SK-N-SH (cell line): ENCODE measurements at regions not wholly inside any gene's neighbourhood (a gene's known extent, or its start where the extent isn't known, plus 50 kb on each side); places are given as distances from the start of the nearest gene placed in this dataset.

Experiments
- CTCF ChIA-PET: fragments of 300-600, 350-600 bp; formaldehyde crosslinking; extraction: SDS; loops from one replicate; lab custom pipeline; 2021; lab: Yijun Ruan, JAX
- POLR2A ChIA-PET: fragments of 350-600 bp; sonication (Branson Sonifier 250); formaldehyde crosslinking; extraction: SDS; loops from one replicate; lab custom pipeline; 2020; ENCODE audit warnings: antibody characterized with exemption, inconsistent platforms; lab: Yijun Ruan, JAX
- DNase-seq: peaks from one replicate; pipeline ENCODE4 v3.0.0; 2012
- H2AFZ ChIP-seq: fragments of 200-600 bp; sonication (generic); 2 replicates; pipeline ENCODE4 v1.8.1; 2016; ENCODE audit warnings: antibody characterized with exemption, mild to moderate bottlenecking, low read depth
- H3F3A ChIP-seq: fragments of 200-600 bp; sonication (generic); replicated peaks from 2 replicates; pipeline ENCODE3; 2016; ENCODE audit warnings: antibody characterized with exemption, mild to moderate bottlenecking; ENCODE audit not compliant: insufficient read depth
- H3K27ac ChIP-seq, 2 experiments: fragments of 200-500 bp in 1 of 2; fragments of 200-600 bp in 1 of 2; sonication (Bioruptor generic) in 1 of 2; sonication (generic), shearing (Covaris generic) in 1 of 2; 2 replicates each; pipeline versions ENCODE4 v1.5.1 to v1.6.1; 2014 to 2016; ENCODE audit warnings: low read depth in 2 of 2, inconsistent platforms in 1 of 2, low read length in 1 of 2, mild to moderate bottlenecking in 1 of 2, mixed read lengths in 1 of 2
- H3K27me3 ChIP-seq: fragments of 200-600 bp; sonication (generic), shearing (Covaris generic); 2 replicates; pipeline ENCODE4 v1.6.1; 2016; ENCODE audit warnings: mixed run types; ENCODE audit not compliant: insufficient read depth
- H3K36me3 ChIP-seq, 2 experiments: fragments of 200-500 bp in 1 of 2; fragments of 200-600 bp in 1 of 2; sonication (Bioruptor generic) in 1 of 2; sonication (generic) in 1 of 2; replicated peaks in 1 of 2; 2 replicates each; pipeline versions ENCODE3 to v1.5.1; 2014 to 2016; ENCODE audit warnings: low read length in 1 of 2, mild to moderate bottlenecking in 1 of 2; ENCODE audit not compliant: insufficient read depth in 2 of 2, control insufficient read depth in 1 of 2
- H3K4me1 ChIP-seq, 2 experiments: fragments of 200-500 bp in 1 of 2; fragments of 200-600 bp in 1 of 2; sonication (Bioruptor generic) in 1 of 2; sonication (generic), shearing (Covaris generic) in 1 of 2; 2 replicates each; pipeline versions ENCODE4 v1.5.1 to v1.6.1; 2014 to 2016; ENCODE audit warnings: low read depth in 1 of 2, low read length in 1 of 2, mixed run types in 1 of 2; ENCODE audit not compliant: insufficient read depth in 2 of 2, control insufficient read depth in 1 of 2
- H3K4me2 ChIP-seq: fragments of 200-600 bp; sonication (generic), shearing (Covaris generic); 2 replicates; pipeline ENCODE4 v1.6.1; 2017; ENCODE audit warnings: mixed run types
- H3K4me3 ChIP-seq, 2 experiments: fragments of 200-500 bp in 1 of 2; fragments of 200-600 bp in 1 of 2; sonication (Bioruptor generic) in 1 of 2; sonication (generic), shearing (Covaris generic) in 1 of 2; 2 replicates each; pipeline versions ENCODE4 v1.5.1 to v1.8.1; 2014 to 2016; ENCODE audit warnings: low read depth in 2 of 2, inconsistent platforms in 1 of 2, low read length in 1 of 2, mild to moderate bottlenecking in 1 of 2, mixed read lengths in 1 of 2, moderate library complexity in 1 of 2
- H3K79me2 ChIP-seq: fragments of 200-600 bp; sonication (generic); 2 replicates; pipeline ENCODE4 v1.8.1; 2017; ENCODE audit warnings: mild to moderate bottlenecking; ENCODE audit not compliant: insufficient read depth
- H3K9ac ChIP-seq: fragments of 200-600 bp; sonication (generic); 2 replicates; pipeline ENCODE4 v1.6.1; 2017; ENCODE audit warnings: mixed run types
- H3K9me2 ChIP-seq: fragments of 200-600 bp; sonication (generic); 2 replicates; pipeline ENCODE4 v1.6.1; 2017; ENCODE audit warnings: mixed run types
- H3K9me3 ChIP-seq: fragments of 200-600 bp; sonication (generic); 2 replicates; pipeline ENCODE4 v1.6.1; 2017; ENCODE audit warnings: mixed run types, mild to moderate bottlenecking, moderate library complexity
- H4K20me1 ChIP-seq: fragments of 200-600 bp; sonication (generic); 2 replicates; pipeline ENCODE4 v1.6.1; 2017; ENCODE audit warnings: mild to moderate bottlenecking, mixed run types; ENCODE audit not compliant: insufficient read depth
- CHD2 ChIP-seq: fragments of 150-350 bp; IDR thresholded peaks from 2 replicates; pipeline ENCODE4 v1.6.1; 2018; ENCODE audit warnings: low read length; ENCODE audit not compliant: partially characterized antibody
- ELF1 ChIP-seq: IDR thresholded peaks from 2 replicates; pipeline ENCODE4 v1.4.0; 2012
- EZH2phosphoT487 ChIP-seq: fragments of 200-600 bp; sonication (generic); IDR thresholded peaks from 2 replicates; pipeline ENCODE4 v1.6.1; 2017; ENCODE audit warnings: low read depth, mixed run types, mild to moderate bottlenecking, antibody characterized with exemption, moderate library complexity, borderline replicate concordance
- JUND ChIP-seq: IDR thresholded peaks from 2 replicates; pipeline ENCODE4 v1.4.0; 2012
- MAX ChIP-seq: IDR thresholded peaks from 2 replicates; pipeline ENCODE4 v1.4.0; 2012; ENCODE audit warnings: low read depth
- NFIC ChIP-seq: IDR thresholded peaks from 2 replicates; pipeline ENCODE4 v1.4.0; 2012; ENCODE audit warnings: borderline replicate concordance
- PBX3 ChIP-seq: IDR thresholded peaks from 2 replicates; pipeline ENCODE4; 2012
- RAD21 ChIP-seq: IDR thresholded peaks from 2 replicates; pipeline ENCODE4 v1.6.1; 2012; ENCODE audit warnings: mild to moderate bottlenecking, low read length
- SIN3A ChIP-seq: IDR thresholded peaks from 2 replicates; pipeline ENCODE4 v1.6.1; 2012; ENCODE audit warnings: low read depth, mild to moderate bottlenecking, low read length, moderate library complexity, borderline replicate concordance
- TAF1 ChIP-seq: IDR thresholded peaks from 2 replicates; pipeline ENCODE4 v1.6.1; 2012; ENCODE audit warnings: low read depth, mild to moderate bottlenecking, low read length, moderate library complexity, borderline replicate concordance
- USF1 ChIP-seq: IDR thresholded peaks from 2 replicates; pipeline ENCODE4 v1.4.0; 2012; ENCODE audit warnings: low read depth, borderline replicate concordance
- YY1 ChIP-seq: IDR thresholded peaks from 2 replicates; pipeline ENCODE4 v1.4.0; 2012; ENCODE audit warnings: low read depth, mild to moderate bottlenecking
- WGBS: methylation state at CpG from one replicate; pipeline ENCODE4 v1.1.6; 2017; ENCODE audit warnings: low lambda C conversion rate; 5-methylcytosine and 5-hydroxymethylcytosine counted together
- TF ChIP-seq, protein P1 (sequence below): IDR thresholded peaks from 2 replicates; pipeline ENCODE4 v1.6.1; 2012; ENCODE audit warnings: mild to moderate bottlenecking, low read depth, low read length, moderate library complexity

GRCh38 chr10:108290823-108291222 lies 1126.3 kb upstream of the SORCS1 start (continued):
- TF ChIP-seq MAX: no peak
- no peak for TF ChIP-seq PBX3
- no peak for TF ChIP-seq CHD2
- no peak for TF ChIP-seq TAF1
- TF ChIP-seq JUND: no peak
- no peak for TF ChIP-seq SIN3A
- TF ChIP-seq RAD21: no peak
- TF ChIP-seq EZH2phosphoT487: no peak
- TF ChIP-seq YY1: no peak

DNA sequence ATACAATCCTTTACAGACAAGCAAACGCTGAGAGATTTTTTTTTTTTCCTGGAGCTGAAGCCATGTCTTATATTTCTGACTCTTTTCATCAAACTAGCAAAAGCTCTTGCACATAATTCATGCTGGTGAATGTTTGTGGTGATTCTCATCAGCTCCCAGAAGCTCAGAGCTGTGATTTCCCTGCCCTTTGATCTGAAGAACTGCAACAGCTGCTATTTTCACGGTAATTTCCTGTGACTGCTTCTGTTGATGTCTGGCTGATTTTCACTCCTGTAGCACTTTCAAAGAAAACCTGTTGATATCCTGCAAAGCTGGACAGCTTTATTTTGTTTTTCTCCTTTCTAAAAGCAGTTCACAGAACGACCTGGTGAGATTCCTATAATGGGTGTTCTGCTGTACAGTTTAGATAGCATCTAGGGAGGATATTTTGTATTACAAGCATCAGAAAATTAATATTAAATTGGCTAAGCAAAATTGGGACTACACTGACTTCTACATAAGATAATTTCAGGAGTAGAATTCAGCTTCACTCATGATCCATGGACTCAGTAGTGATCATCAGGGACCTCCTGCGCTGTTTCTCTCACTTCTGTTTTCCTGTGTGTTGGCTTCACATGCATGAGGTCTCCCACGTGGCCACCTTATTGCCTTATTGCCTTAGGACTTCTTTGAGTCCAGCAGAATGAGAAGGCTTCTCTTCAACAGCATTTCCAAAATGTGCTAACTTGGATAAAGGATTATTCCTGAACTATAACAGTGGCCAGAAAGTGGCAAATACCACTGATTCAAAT lies 1111.6 kb upstream of the SORCS1 start:
- no peak overlapping the region for H2AFZ ChIP-seq
- no peaks in the 10 kb centered on the region for H3K9me2 ChIP-seq
- ChIA-PET POLR2A (no interaction called here), CTCF (no interaction called here)
- no peaks in the 10 kb centered on the region for H3K79me2 ChIP-seq
- H3K27me3 ChIP-seq: no peaks in the 10 kb centered on the region
- DNase-seq: no peak
- H4K20me1 ChIP-seq: no peaks in the 10 kb centered on the region
- no peaks in the 10 kb centered on the region for H3K36me3 ChIP-seq
- TF ChIP-seq NFIC (no peak), USF1 (no peak), ELF1 (no peak), MAX (no peak), CHD2 (no peak)
- TF ChIP-seq, protein P1, sequence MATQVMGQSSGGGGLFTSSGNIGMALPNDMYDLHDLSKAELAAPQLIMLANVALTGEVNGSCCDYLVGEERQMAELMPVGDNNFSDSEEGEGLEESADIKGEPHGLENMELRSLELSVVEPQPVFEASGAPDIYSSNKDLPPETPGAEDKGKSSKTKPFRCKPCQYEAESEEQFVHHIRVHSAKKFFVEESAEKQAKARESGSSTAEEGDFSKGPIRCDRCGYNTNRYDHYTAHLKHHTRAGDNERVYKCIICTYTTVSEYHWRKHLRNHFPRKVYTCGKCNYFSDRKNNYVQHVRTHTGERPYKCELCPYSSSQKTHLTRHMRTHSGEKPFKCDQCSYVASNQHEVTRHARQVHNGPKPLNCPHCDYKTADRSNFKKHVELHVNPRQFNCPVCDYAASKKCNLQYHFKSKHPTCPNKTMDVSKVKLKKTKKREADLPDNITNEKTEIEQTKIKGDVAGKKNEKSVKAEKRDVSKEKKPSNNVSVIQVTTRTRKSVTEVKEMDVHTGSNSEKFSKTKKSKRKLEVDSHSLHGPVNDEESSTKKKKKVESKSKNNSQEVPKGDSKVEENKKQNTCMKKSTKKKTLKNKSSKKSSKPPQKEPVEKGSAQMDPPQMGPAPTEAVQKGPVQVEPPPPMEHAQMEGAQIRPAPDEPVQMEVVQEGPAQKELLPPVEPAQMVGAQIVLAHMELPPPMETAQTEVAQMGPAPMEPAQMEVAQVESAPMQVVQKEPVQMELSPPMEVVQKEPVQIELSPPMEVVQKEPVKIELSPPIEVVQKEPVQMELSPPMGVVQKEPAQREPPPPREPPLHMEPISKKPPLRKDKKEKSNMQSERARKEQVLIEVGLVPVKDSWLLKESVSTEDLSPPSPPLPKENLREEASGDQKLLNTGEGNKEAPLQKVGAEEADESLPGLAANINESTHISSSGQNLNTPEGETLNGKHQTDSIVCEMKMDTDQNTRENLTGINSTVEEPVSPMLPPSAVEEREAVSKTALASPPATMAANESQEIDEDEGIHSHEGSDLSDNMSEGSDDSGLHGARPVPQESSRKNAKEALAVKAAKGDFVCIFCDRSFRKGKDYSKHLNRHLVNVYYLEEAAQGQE: no peak
- H3K4me2 ChIP-seq: no peak overlapping the region
- H3F3A ChIP-seq: no peaks in the 10 kb centered on the region
- H3K9ac ChIP-seq: no peak overlapping the region
- H3K27ac ChIP-seq: no peak overlapping the region
- no peak overlapping the region for H3K4me3 ChIP-seq
- no peaks in the 10 kb centered on the region for H3K9me3 ChIP-seq
- no peaks in the 10 kb centered on the region for H3K4me1 ChIP-seq
- WGBS: 25% methylated on average over 5 of the region's 5 CpGs
